ENCODE measurements at regions not wholly inside any gene's neighbourhood (a gene's known extent, or its start where the extent isn't known, plus 50 kb on each side); places are given as distances from the start of the nearest gene placed in this dataset.
A peak's percentile ranks its signal among the peaks of the same experiment; 100 is the strongest.

- DNase-seq (ENCODE audit: low spot score) = no peak
Measured at GRCh38 chr4:11182586-11183355, 245.9 kb downstream of the HS3ST1 start.

DNA sequence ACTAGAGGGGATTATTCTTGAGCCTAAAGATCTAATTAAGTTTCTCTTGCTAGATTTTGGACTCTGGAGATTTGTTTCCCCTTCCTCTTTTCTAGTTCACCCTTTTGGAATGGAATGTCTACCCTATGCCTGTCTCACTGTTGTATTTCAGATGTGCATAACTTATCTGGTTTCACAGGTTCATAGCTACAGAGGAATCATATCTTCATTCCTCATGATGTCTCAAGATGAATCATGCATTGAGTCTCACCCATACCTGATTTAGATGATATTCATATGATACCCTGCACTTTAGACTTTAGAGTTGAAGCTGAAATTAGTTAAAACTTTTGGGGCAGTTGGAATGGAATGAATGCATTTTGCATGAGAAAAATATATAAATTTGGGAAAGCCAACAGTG lies 246.7 kb downstream of the HS3ST1 start:
- DNase-seq (ENCODE audit: low spot score) = no peak

DNA sequence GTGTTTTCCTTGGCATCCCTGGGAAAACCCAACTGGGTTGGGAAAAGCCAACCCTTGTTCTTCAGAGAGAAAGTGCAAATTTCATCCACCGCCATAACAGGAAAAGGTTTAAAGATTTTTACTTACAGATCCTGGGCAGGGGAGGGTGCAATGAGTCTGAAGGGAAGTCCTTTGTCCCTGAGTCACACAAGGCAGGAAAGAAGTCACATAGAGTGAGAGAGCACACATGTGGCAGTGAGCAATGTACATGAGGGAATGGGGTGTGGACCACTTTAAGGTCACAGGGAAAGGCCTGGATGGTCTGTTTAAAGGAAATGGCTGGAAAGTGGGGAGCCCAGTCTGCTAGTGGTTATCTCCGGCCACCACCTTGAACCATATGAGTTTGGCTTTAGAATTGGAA lies 248.9 kb downstream of the HS3ST1 start:
- DNase-seq (ENCODE audit: low spot score) = no peak

DNA sequence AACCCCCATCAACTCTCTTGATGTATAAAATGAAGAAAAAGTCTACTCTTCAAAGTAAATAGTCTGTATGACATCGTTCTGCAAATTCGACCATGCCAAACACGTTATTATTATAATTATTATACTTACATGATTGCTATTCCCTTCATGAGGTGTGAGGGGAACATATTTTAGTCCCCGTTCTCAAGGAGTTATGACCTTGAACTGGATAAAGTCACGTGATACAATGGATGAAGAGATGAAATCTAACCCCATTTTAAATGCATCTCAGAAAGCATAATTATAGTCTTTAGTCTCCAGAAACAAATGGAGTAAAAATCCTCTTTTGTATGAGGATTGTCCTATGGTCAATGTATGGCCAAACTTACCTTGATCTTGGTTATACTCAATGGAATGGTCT lies 250.3 kb downstream of the HS3ST1 start:
- DNase-seq (ENCODE audit: low spot score) = no peak

DNA sequence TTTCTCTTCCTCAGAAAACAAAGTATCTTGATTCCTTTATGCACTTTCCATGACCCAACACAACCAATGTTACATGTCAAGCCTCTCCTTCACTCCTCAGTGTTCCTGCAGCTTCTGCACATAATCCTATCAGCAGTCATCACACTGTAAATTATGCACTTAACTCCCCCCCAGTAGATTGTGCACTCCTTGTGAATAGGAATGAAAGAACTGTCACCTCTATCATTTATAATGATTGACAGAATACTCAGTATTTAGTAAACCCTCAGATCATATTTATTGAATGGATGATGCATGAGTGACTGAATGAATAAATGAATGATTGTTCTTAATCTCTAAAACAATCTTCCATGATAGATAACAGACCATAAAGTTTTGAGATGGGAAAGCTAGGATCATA lies 253.3 kb downstream of the HS3ST1 start:
- DNase-seq (ENCODE audit: low spot score) = no peak

DNA sequence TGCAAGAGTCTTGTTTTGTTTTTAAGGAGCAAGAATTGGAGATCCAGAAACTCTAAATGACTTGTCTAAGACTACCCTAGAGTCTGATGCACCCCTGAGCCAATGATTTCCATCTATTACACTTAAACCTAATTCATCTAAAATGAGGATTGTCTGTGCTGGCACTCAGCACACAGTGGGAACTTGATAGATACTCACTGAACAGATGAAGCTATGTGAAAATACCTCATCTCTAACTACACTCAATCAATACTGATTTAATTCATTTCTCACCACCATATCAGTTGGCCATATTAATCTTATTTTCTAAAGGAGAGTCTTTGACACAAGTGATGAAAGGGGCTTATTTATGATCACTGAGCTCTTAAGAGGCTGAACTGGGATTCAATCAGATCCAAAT lies 262.1 kb downstream of the HS3ST1 start:
- DNase-seq (ENCODE audit: low spot score) = no peak

- no peak for DNase-seq (ENCODE audit: low spot score)
Measured at GRCh38 chr4:11166034-11166433, 262.7 kb downstream of the HS3ST1 start.

- DNase-seq (ENCODE audit: low spot score) = no peak
Measured at GRCh38 chr4:11165052-11165451, 263.6 kb downstream of the HS3ST1 start.

DNA sequence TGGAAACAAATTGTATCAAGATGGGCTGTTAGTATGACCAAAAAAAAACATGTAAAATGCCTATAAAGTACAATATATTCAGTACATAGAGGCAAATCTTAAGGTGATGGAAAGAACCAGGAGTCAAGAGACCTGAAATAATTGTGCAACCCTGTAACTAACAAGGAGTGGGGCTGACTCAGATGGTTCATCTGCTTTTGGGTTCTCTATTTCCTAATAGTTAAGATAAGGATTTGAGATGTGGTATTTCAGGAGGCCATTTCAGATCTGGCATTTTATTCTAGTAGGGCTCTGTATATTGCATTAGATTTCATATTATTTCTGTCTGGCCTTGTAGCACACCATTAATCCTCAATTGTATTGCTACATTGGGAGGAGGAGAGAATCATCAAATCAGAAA lies 268.4 kb downstream of the HS3ST1 start:
- no peak for DNase-seq (ENCODE audit: low spot score)

DNA sequence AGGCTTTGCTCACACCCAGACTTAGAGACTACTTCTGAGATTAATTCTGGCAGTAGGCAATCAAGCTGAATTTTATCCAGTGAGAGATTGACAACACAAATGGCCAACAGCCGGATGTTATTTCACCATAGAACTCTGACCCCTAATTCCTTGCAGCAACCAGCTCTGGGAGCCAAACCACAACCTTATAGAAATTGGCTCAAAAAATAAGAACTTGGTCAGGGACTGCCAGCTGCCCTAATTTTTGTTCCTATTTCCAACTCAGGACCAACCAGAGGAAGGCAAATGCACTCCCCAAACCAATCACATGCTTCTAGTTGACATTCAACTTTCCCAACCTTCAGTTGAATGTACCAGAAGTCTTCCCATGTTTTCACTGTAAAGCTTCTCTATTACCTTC lies 269.7 kb downstream of the HS3ST1 start:
- no peak for DNase-seq (ENCODE audit: low spot score)

- no peak for DNase-seq (ENCODE audit: low spot score)
Measured at GRCh38 chr4:11155208-11155867, 273.4 kb downstream of the HS3ST1 start.

GRCh38 chr4:11153171-11153750 lies 275.4 kb downstream of the HS3ST1 start:
- DNase-seq (ENCODE audit: low spot score) = no peak

GRCh38 chr4:11152684-11153083 lies 276.0 kb downstream of the HS3ST1 start:
- DNase-seq (ENCODE audit: low spot score) = no peak

DNA sequence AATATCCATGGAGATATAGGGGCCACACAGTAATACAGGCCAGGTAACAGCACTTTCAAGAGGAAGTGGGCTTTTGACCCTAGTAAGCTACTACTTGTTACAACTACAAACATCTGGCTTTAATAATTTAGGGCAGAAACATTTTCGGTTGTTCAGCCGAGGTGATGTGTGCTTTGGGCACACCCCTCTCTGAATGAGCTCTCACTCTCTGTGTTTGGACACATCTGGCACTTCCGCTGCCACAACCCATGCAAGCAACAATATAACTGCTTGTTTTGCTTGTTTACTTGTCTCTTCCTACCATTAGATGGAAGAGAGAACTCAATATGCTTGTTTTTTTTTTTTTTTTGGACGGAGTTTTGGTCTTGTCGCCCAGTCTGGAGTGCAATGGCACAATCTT lies 277.2 kb downstream of the HS3ST1 start:
- DNase-seq (ENCODE audit: low spot score) = no peak

- no peak for DNase-seq (ENCODE audit: low spot score)
Measured at GRCh38 chr4:11149612-11150259, 279.0 kb downstream of the HS3ST1 start.

- no peak for DNase-seq (ENCODE audit: low spot score)
Measured at GRCh38 chr4:11139871-11140270, 288.8 kb downstream of the HS3ST1 start.

GRCh38 chr4:11138964-11139363 lies 289.7 kb downstream of the HS3ST1 start:
- no peak for DNase-seq (ENCODE audit: low spot score)

DNA sequence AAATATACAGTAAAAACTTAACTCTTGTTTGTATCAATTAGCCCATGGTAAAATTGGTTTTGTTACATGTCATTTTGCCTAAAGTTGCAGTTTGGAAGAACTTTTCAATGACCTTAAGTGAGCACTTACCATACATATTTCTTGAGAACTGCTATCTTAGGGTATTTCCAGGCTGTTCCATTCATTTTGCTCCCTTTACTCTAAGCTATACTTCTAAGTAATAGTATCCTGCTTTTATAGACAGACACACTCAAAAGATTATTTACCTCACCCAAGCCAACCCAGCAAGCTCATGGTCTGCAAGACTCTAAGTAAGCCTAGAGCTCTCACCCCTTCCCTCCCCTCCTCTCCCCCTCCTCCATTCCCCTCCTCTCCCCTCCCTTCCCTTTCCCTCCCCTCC lies 294.0 kb downstream of the HS3ST1 start:
- DNase-seq (ENCODE audit: low spot score) = no peak

GRCh38 chr4:11133868-11134267 lies 294.8 kb downstream of the HS3ST1 start:
- DNase-seq (ENCODE audit: low spot score) = no peak

GRCh38 chr4:11132478-11132877 lies 296.2 kb downstream of the HS3ST1 start:
- DNase-seq (ENCODE audit: low spot score) = no peak

- no peak for DNase-seq (ENCODE audit: low spot score)
Measured at GRCh38 chr4:11131491-11131890, 297.2 kb downstream of the HS3ST1 start.

DNA sequence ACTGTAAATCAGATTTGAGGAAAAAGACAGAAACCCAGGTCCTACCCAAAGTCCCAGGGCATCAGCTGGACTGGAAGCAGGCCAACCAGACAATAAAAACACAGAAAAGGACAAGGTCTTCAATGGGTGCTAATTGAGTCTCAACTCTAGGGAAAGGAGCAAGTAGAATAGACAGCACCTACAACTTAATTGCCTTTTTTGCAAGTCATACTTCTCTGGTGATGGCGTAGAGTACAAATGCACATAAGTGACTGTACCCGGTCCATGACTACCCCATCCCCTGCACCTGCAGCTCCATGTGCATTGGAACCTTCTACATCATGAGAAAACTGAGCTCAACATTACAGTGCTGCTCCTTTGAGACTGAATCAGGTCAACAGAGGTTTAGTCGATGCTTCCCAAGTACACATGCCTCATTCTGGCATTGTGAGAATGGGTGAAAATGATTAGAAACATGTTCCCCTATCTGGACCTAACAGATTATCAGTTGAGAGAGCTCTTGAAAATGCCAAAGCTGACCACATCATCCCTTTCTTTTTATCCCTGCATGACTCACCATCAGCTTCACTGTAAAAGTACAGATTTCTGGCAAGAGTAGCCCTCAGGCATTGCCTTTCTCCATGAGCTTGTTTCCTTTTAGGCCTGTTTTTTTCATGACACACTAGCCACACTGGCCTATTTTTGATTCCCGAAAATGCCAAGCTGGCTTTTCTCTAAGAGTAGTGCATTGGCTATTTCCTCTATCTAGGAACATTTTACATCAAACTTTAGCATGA lies 298.3 kb downstream of the HS3ST1 start:
- peak; percentile 71 for DNase-seq (ENCODE audit: low spot score)

All from H4 (cell line).